ENCODE measurements at regions not wholly inside any gene's neighbourhood (a gene's known extent, or its start where the extent isn't known, plus 50 kb on each side); places are given as distances from the start of the nearest gene placed in this dataset.

DNA sequence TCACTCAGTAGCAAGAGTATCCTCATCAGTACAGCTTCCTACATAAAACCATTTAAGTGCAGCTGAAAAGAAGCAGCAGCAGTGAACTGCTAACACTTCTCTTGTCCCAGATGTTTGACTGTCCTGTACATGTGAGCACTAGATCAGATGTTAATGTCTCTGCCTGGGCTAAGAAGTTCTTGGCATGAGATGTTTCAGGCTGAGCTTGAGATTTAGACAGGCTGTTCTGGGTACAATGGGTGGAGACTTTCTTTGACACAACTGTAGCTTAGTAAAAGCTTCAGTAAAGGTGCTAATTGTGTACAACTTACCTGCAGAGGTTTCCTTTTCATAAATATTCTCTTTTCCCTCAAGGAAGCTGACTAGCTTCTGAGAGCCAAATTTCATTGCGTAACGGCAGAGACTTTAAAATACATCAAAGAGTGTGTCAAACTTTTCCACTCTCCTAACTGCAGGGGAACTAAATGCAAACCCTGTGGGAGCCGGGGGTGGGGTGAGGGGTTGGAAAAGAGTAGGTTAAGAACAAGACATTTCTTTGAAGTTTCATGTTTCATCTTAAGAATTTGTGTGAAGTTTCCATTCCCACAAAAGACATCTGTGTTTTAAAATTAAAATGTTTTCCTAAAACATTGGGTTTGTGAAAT lies 82.1 kb upstream of the CCDC190 start:
- Histone ChIP-seq H3K4me2 (ENCODE audit: insufficient read depth in 1 of 2, low read depth in 2 of 2, low read length in 2 of 2) (no peak overlapping the region), H4K20me1 (replicated peaks in 1 of 2; ENCODE audit: control insufficient read depth in 1 of 2, insufficient read depth in 2 of 2, low read length in 2 of 2) (no peaks in the 10 kb centered on the region), H4K8ac (ENCODE audit: extremely low read depth, insufficient read depth, low read length) (no peak overlapping the region), H2BK12ac (ENCODE audit: low read depth, low read length) (no peak overlapping the region), H3K23me2 (ENCODE audit: low read depth, low read length) (no peaks in the 10 kb centered on the region), H3K23ac (ENCODE audit: insufficient read length) (no peak overlapping the region), H2AFZ (ENCODE audit: low read length) (peak overlapping the region; percentile 78), H3K79me1 (ENCODE audit: low read depth, low read length) (no peaks in the 10 kb centered on the region), H3K27me3 (replicated peaks in 1 of 4; ENCODE audit: control insufficient read depth in 3 of 4, extremely low read depth in 1 of 4, insufficient read depth in 3 of 4, low read length in 3 of 4) (no peaks in the 10 kb centered on the region), H2BK120ac (replicated peaks; ENCODE audit: low read depth, low read length) (no peak overlapping the region), H2AK5ac (ENCODE audit: low read depth, low read length) (no peak overlapping the region), H3K9me3 (ENCODE audit: insufficient read depth in 2 of 2, low read depth in 1 of 2, low read length in 1 of 2) (no peaks in the 10 kb centered on the region), H4K91ac (replicated peaks; ENCODE audit: insufficient read length, low read length) (no peak overlapping the region), H3K14ac (ENCODE audit: insufficient read length) (no peak overlapping the region), H2BK20ac (ENCODE audit: low read length) (no peak overlapping the region), H3K36me3 (ENCODE audit: control insufficient read depth in 2 of 4, insufficient read depth in 4 of 4, low read length in 3 of 4) (no peaks in the 10 kb centered on the region), H3K4ac (replicated peaks; ENCODE audit: insufficient read length, low read depth, low read length) (no peak overlapping the region), H3K18ac (ENCODE audit: extremely low read depth, low read length) (no peak overlapping the region), H3K79me2 (ENCODE audit: control insufficient read depth in 1 of 2, insufficient read depth in 2 of 2, low read length in 2 of 2) (no peaks in the 10 kb centered on the region), H3K9ac (replicated peaks in 1 of 4; ENCODE audit: extremely low read depth in 1 of 4, low read depth in 3 of 4, low read length in 3 of 4) (no peak overlapping the region), H2BK5ac (ENCODE audit: low read depth, low read length) (no peak overlapping the region), H4K5ac (ENCODE audit: insufficient read length, low read depth, low read length) (no peak overlapping the region), H3K27ac (ENCODE audit: low read depth, low read length) (no peak overlapping the region), H3K4me3 (ENCODE audit: extremely low read depth in 1 of 4, insufficient read depth in 2 of 4, low read depth in 3 of 4, low read length in 4 of 4) (no peak overlapping the region), H2BK15ac (ENCODE audit: low read length) (no peak overlapping the region), H3K56ac (replicated peaks; ENCODE audit: insufficient read length, low read depth, low read length) (no peak overlapping the region), H3K4me1 (replicated peaks in 1 of 4; ENCODE audit: control insufficient read depth in 3 of 4, insufficient read depth in 4 of 4, low read length in 3 of 4) (peaks cover 0 to 3% (median 1%) of the 10 kb centered on the region in 4 experiments; a peak in 2 of 7 replicates)
- FAIRE-seq (peak; percentile 19), DNase-seq (ENCODE audit: low read depth in 1 of 2, low spot score in 2 of 2) (no peak)
- ChIA-PET CTCF (ENCODE audit: partially characterized antibody) (interaction anchor here (0.9 to 2.0 kb wide), 6 partner anchors 9 to 95 kb away, joined by 3 to 5 read pairs (median 4); no protein-coding TSS in a partner anchor), POLR2A (ENCODE audit: partially characterized antibody) (no interaction called here)
- no peak for TF ChIP-seq SIX5 (IDR thresholded peaks at IDR 0.05; ENCODE audit: low read depth, low read length)
- TF ChIP-seq CEBPB (IDR thresholded peaks at IDR 0.05; ENCODE audit: low read depth, low read length), result peak; percentile 46; the same call in 1 of the 2 replicates
- WGBS, 2 experiments (ENCODE audit: extremely low coverage in 1 of 2, insufficient coverage in 1 of 2, insufficient read length in 1 of 2, insufficient replicate concordance in 2 of 2, low coverage in 1 of 2, low lambda C conversion rate in 2 of 2, missing lambda C conversion rate in 1 of 2), result 91% methylated on average over 3 of the region's 3 CpGs; no CpG with 5 or more reads in 1 of the 2 experiments
